ENCODE measurements at regions not wholly inside any gene's neighbourhood (a gene's known extent, or its start where the extent isn't known, plus 50 kb on each side); places are given as distances from the start of the nearest gene placed in this dataset.

DNA sequence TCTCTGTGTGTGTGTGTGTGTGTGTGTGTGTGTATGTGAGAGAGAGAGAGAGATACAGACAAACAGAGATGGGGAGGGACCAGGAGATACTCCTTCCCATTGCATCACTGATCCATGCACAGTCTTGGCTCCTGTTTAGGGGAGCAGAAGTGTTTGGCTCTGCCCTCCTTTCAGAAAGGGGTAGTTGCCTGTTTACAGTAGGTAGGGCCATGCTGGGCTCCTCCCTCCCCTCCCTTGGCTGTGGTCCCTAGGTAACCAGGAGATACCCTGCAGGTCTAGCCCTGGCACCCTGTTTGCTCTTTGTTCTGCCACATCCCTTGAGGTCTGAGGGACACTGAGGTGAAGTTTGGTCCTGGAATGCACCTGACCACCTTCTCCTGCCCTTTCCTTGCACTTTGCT lies 95.3 kb downstream of the RAMP3 start:
- TF ChIP-seq ZNF8 (CRISPR knock-in tag; IDR thresholded peaks at IDR 0.05) (no peak), CSDC2 (CRISPR knock-in tag; IDR thresholded peaks at IDR 0.05) (no peak), ZFP3 (CRISPR knock-in tag; IDR thresholded peaks at IDR 0.05) (no peak), ZNF70 (CRISPR knock-in tag; IDR thresholded peaks at IDR 0.05) (no peak), RARB (CRISPR knock-in tag; IDR thresholded peaks at IDR 0.05) (no peak), GLIS3 (CRISPR knock-in tag; IDR thresholded peaks at IDR 0.05) (no peak), ZC3H10 (CRISPR knock-in tag; IDR thresholded peaks at IDR 0.05) (no peak), SNAI2 (CRISPR knock-in tag; IDR thresholded peaks at IDR 0.05) (no peak), OSR1 (CRISPR knock-in tag; IDR thresholded peaks at IDR 0.05) (no peak), ZNF565 (CRISPR knock-in tag; conservative IDR thresholded peaks at IDR 0.05; ENCODE audit: low read depth) (no peak), CREB5 (CRISPR knock-in tag; IDR thresholded peaks at IDR 0.05; ENCODE audit: low read depth) (no peak), POU6F1 (CRISPR knock-in tag; IDR thresholded peaks at IDR 0.05; ENCODE audit: borderline replicate concordance, low read depth) (no peak)

All from SK-N-SH treated with all-trans-retinoic acid at 6 μM for 48 hours (cell line).